Kidney (tissue), 13 donors: ENCODE measurements at regions not wholly inside any gene's neighbourhood (a gene's known extent, or its start where the extent isn't known, plus 50 kb on each side); places are given as distances from the start of the nearest gene placed in this dataset.

Experiments
- DNase-seq, 5 donors: peaks; one replicate each; pipeline ENCODE4 v3.0.0-alpha.2; 2013 to 2020
- FAIRE-seq: peaks from 2 replicates; lab custom pipeline; 2012; peaks lifted over from hg19 to GRCh38; lab: Jason Lieb, UNC
- H3K27ac ChIP-seq, 2 donors: one replicate each; pipeline ENCODE4 v1.7.0; 2013; ENCODE audit warnings: low read depth in 2 of 2, low read length in 2 of 2, inconsistent platforms in 1 of 2
- H3K27me3 ChIP-seq: one replicate; pipeline ENCODE4 v1.7.1; 2013; ENCODE audit warnings: low read length, inconsistent platforms; ENCODE audit not compliant: control insufficient read depth, insufficient read depth
- H3K36me3 ChIP-seq, 3 donors: one replicate each; pipeline versions ENCODE4 v1.7.0 to v1.7.1; 2013; ENCODE audit warnings: low read length in 3 of 3, control low read depth in 1 of 3, inconsistent platforms in 1 of 3; ENCODE audit not compliant: insufficient read depth in 3 of 3, control insufficient read depth in 2 of 3
- H3K4me1 ChIP-seq, 3 donors: one replicate each; pipeline versions ENCODE4 v1.7.0 to v1.7.1; 2013; ENCODE audit warnings: low read length in 3 of 3, inconsistent platforms in 1 of 3, low read depth in 1 of 3; ENCODE audit not compliant: control insufficient read depth in 2 of 3, insufficient read depth in 2 of 3
- H3K4me3 ChIP-seq, 3 donors: one replicate each; pipeline versions ENCODE4 v1.7.0 to v1.8.1; 2013; ENCODE audit warnings: low read length in 3 of 3, control low read depth in 1 of 3, inconsistent platforms in 1 of 3
- H3K9ac ChIP-seq, 3 donors: one replicate each; pipeline versions ENCODE4 v1.7.0 to v1.7.1; 2013; ENCODE audit warnings: low read length in 3 of 3, control low read depth in 1 of 3, inconsistent platforms in 1 of 3
- H3K9me3 ChIP-seq, 3 donors: one replicate each; pipeline versions ENCODE4 v1.7.0 to v1.7.1; 2013; ENCODE audit warnings: low read length in 3 of 3, control low read depth in 1 of 3, inconsistent platforms in 1 of 3; ENCODE audit not compliant: control insufficient read depth in 2 of 3, insufficient read depth in 1 of 3
- CTCF ChIP-seq: IDR thresholded peaks from 3 replicates; pipeline ENCODE4 v1.5.1; 2012; ENCODE audit warnings: mild to moderate bottlenecking, moderate library complexity, borderline replicate concordance; ENCODE audit not compliant: insufficient read depth; ENCODE audit errors: extremely low read depth
- intact Hi-C: fragments of 100-400 bp; cut with DNase I; formaldehyde crosslinking; loops from one replicate; pipeline ENCODE4 v1.11.1; 2022
- donor health status: control.
- donor health status: control.
- donor health status: control.
- donor health status: control.
- donor health status: control.
- donor health status: DM: yes; HTN: yes; CAD: no.
- donor health status: Normal renal cell carcinoma (clear cell type).

GRCh38 chr18:61096226-61096625 is 237.0 kb upstream of the CDH20 start:
- no peak for TF ChIP-seq CTCF
- no peak overlapping the region for H3K9ac ChIP-seq
- H3K9me3 ChIP-seq, result no peaks in the 10 kb centered on the region
- no peaks in the 10 kb centered on the region for H3K4me1 ChIP-seq
- H3K27me3 ChIP-seq, result no peaks in the 10 kb centered on the region
- FAIRE-seq (no peak), DNase-seq (peak in 3 of 5 donors; percentile 22 to 37 (median 29))
- no peaks in the 10 kb centered on the region for H3K36me3 ChIP-seq
- no peak overlapping the region for H3K27ac ChIP-seq
- no peak overlapping the region for H3K4me3 ChIP-seq
- intact Hi-C loops, result no loop called here

- Histone ChIP-seq H3K27ac (no peak overlapping the region), H3K27me3 (no peaks in the 10 kb centered on the region), H3K4me1 (no peaks in the 10 kb centered on the region), H3K4me3 (no peak overlapping the region), H3K36me3 (no peaks in the 10 kb centered on the region), H3K9me3 (no peaks in the 10 kb centered on the region), H3K9ac (no peak overlapping the region)
- intact Hi-C loops, result no loop called here
- FAIRE-seq, result no peak
- TF ChIP-seq CTCF, result no peak
- no peak for DNase-seq
Observed at GRCh38 chr18:61107113-61107512, 226.1 kb upstream of the CDH20 start.

- TF ChIP-seq CTCF, result no peak
- H3K36me3 ChIP-seq, result no peaks in the 10 kb centered on the region
- no peak overlapping the region for H3K9ac ChIP-seq
- DNase-seq, result no peak
- no peaks in the 10 kb centered on the region for H3K27me3 ChIP-seq
- intact Hi-C loops, result no loop called here
- H3K27ac ChIP-seq, result no peak overlapping the region
- no peaks in the 10 kb centered on the region for H3K4me1 ChIP-seq
- H3K9me3 ChIP-seq, result no peaks in the 10 kb centered on the region
- FAIRE-seq, result no peak
- H3K4me3 ChIP-seq, result no peak overlapping the region
Observed at GRCh38 chr18:61108706-61109105, 224.5 kb upstream of the CDH20 start.

GRCh38 chr18:61123309-61123708 is 209.9 kb upstream of the CDH20 start:
- Histone ChIP-seq H3K36me3 (no peaks in the 10 kb centered on the region), H3K27me3 (no peaks in the 10 kb centered on the region), H3K9me3 (no peaks in the 10 kb centered on the region), H3K9ac (no peak overlapping the region), H3K27ac (no peak overlapping the region), H3K4me3 (no peak overlapping the region), H3K4me1 (peaks cover 3 to 12% (median 5%) of the 10 kb centered on the region in 3 donors)
- no peak for TF ChIP-seq CTCF
- DNase-seq, result no peak
- intact Hi-C loops, result no loop called here
- no peak for FAIRE-seq
